Astrocyte (in vitro differentiated cells and primary cell): ENCODE measurements at regions not wholly inside any gene's neighbourhood (a gene's known extent, or its start where the extent isn't known, plus 50 kb on each side); places are given as distances from the start of the nearest gene placed in this dataset.

ENCODE experiments used
- DNase-seq: peaks from one replicate; pipeline ENCODE4 v3.0.0-alpha.2; 2010; ENCODE audit warnings: low read depth
- FAIRE-seq: peaks from 2 replicates; lab custom pipeline; 2011; peaks lifted over from hg19 to GRCh38; lab: Jason Lieb, UNC
- H2AFZ ChIP-seq: 2 replicates; pipeline ENCODE4 v1.6.0; 2012; ENCODE audit warnings: low read depth, low read length, inconsistent platforms
- H3K27ac ChIP-seq: 2 replicates; pipeline ENCODE4 v1.5.1; 2011; ENCODE audit warnings: low read depth, low read length, inconsistent platforms
- H3K27me3 ChIP-seq: 2 replicates; pipeline ENCODE4 v1.6.0; 2011; ENCODE audit warnings: low read length, inconsistent platforms; ENCODE audit not compliant: insufficient read depth
- H3K36me3 ChIP-seq: 2 replicates; pipeline ENCODE4 v1.5.1; 2011; ENCODE audit warnings: low read length, inconsistent platforms; ENCODE audit not compliant: insufficient read depth
- H3K4me1 ChIP-seq: 2 replicates; pipeline ENCODE4 v1.5.1; 2011; ENCODE audit warnings: low read length, inconsistent platforms; ENCODE audit not compliant: insufficient read depth
- H3K4me2 ChIP-seq: 2 replicates; pipeline ENCODE4 v1.6.0; 2012; ENCODE audit warnings: low read length, inconsistent platforms
- H3K4me3 ChIP-seq: 2 replicates; pipeline ENCODE4 v1.5.1; 2011; ENCODE audit warnings: low read depth, mild to moderate bottlenecking, low read length, inconsistent platforms; ENCODE audit not compliant: insufficient read depth
- H3K79me2 ChIP-seq: 2 replicates; pipeline ENCODE4 v1.6.0; 2012; ENCODE audit warnings: mild to moderate bottlenecking, low read length, inconsistent platforms; ENCODE audit not compliant: insufficient read depth
- H3K9ac ChIP-seq: 2 replicates; pipeline ENCODE4 v1.6.0; 2012; ENCODE audit warnings: mild to moderate bottlenecking, low read length, inconsistent platforms
- H3K9me3 ChIP-seq: 2 replicates; pipeline ENCODE4 v1.5.1; 2012; ENCODE audit warnings: low read depth, mild to moderate bottlenecking, low read length, inconsistent platforms; ENCODE audit not compliant: insufficient read depth
- H4K20me1 ChIP-seq: 2 replicates; pipeline ENCODE4 v1.6.0; 2012; ENCODE audit warnings: low read length, inconsistent platforms; ENCODE audit not compliant: insufficient read depth
- H3K27ac Mint-ChIP-seq: one replicate; pipeline ENCODE4 v1.8.0; 2021; ENCODE audit warnings: mild to moderate bottlenecking, mixed read lengths; ENCODE audit not compliant: unreplicated experiment
- H3K27me3 Mint-ChIP-seq: one replicate; pipeline ENCODE4 v1.8.0; 2021; ENCODE audit warnings: low read depth, mixed read lengths; ENCODE audit not compliant: unreplicated experiment
- H3K36me3 Mint-ChIP-seq: one replicate; pipeline ENCODE4 v1.8.0; 2021; ENCODE audit warnings: low read depth, mixed read lengths; ENCODE audit not compliant: unreplicated experiment
- H3K4me1 Mint-ChIP-seq: one replicate; pipeline ENCODE4 v1.8.0; 2021; ENCODE audit warnings: low read depth, mixed read lengths; ENCODE audit not compliant: unreplicated experiment
- H3K4me3 Mint-ChIP-seq: one replicate; pipeline ENCODE4 v1.8.0; 2021; ENCODE audit warnings: mild to moderate bottlenecking, moderate library complexity, mixed read lengths; ENCODE audit not compliant: unreplicated experiment
- H3K9me3 Mint-ChIP-seq: one replicate; pipeline ENCODE4 v1.8.0; 2021; ENCODE audit warnings: mild to moderate bottlenecking, mixed read lengths; ENCODE audit not compliant: unreplicated experiment
- CTCF ChIP-seq: IDR thresholded peaks from 2 replicates; pipeline ENCODE4 v1.5.1; 2011; ENCODE audit warnings: low read depth, mild to moderate bottlenecking, inconsistent platforms, low read length, moderate library complexity; ENCODE audit not compliant: insufficient read depth
- EZH2 ChIP-seq: IDR thresholded peaks from 2 replicates; pipeline ENCODE4 v1.6.1; 2012; ENCODE audit warnings: mild to moderate bottlenecking, low read length, inconsistent platforms; ENCODE audit not compliant: insufficient read depth

- H3K4me1 Mint-ChIP-seq, result no peaks in the 10 kb centered on the region
- no peak for FAIRE-seq
- no peaks in the 10 kb centered on the region for H3K36me3 ChIP-seq
- no peak for DNase-seq
- no peak overlapping the region for H3K4me3 Mint-ChIP-seq
- no peak overlapping the region for H3K9ac ChIP-seq
- H3K4me1 ChIP-seq, result no peaks in the 10 kb centered on the region
- no peaks in the 10 kb centered on the region for H3K27me3 Mint-ChIP-seq
- H3K4me2 ChIP-seq, result no peak overlapping the region
- H3K79me2 ChIP-seq, result no peaks in the 10 kb centered on the region
- no peaks in the 10 kb centered on the region for H3K9me3 ChIP-seq
- no peak overlapping the region for H3K27ac Mint-ChIP-seq
- H4K20me1 ChIP-seq, result no peaks in the 10 kb centered on the region
- TF ChIP-seq EZH2, result no peak
- H2AFZ ChIP-seq, result no peak overlapping the region
- H3K36me3 Mint-ChIP-seq, result no peaks in the 10 kb centered on the region
- H3K27me3 ChIP-seq, result no peaks in the 10 kb centered on the region
- H3K9me3 Mint-ChIP-seq, result no peaks in the 10 kb centered on the region
- no peak overlapping the region for H3K4me3 ChIP-seq
- H3K27ac ChIP-seq, result no peak overlapping the region
These were observed 149.5 kb downstream of the BMP2 start for GRCh38 chr20:6916938-6917337.

- DNase-seq, result no peak
- H3K4me3 ChIP-seq, result no peak overlapping the region
- H3K4me3 Mint-ChIP-seq, result no peak overlapping the region
- H3K9me3 ChIP-seq, result no peaks in the 10 kb centered on the region
- H3K9me3 Mint-ChIP-seq, result no peaks in the 10 kb centered on the region
- H3K27ac Mint-ChIP-seq, result no peak overlapping the region
- no peak overlapping the region for H3K9ac ChIP-seq
- no peak overlapping the region for H2AFZ ChIP-seq
- no peaks in the 10 kb centered on the region for H3K4me1 Mint-ChIP-seq
- H3K27me3 ChIP-seq, result no peaks in the 10 kb centered on the region
- H3K4me2 ChIP-seq, result no peak overlapping the region
- H3K27me3 Mint-ChIP-seq, result no peaks in the 10 kb centered on the region
- no peaks in the 10 kb centered on the region for H3K36me3 ChIP-seq
- H3K27ac ChIP-seq, result no peak overlapping the region
- TF ChIP-seq EZH2 (no peak), CTCF (no peak)
- no peaks in the 10 kb centered on the region for H3K4me1 ChIP-seq
- H3K79me2 ChIP-seq, result no peaks in the 10 kb centered on the region
- H3K36me3 Mint-ChIP-seq, result no peaks in the 10 kb centered on the region
- no peaks in the 10 kb centered on the region for H4K20me1 ChIP-seq
- no peak for FAIRE-seq
These were observed 152.4 kb downstream of the BMP2 start for GRCh38 chr20:6919792-6920468.

- no peak for FAIRE-seq
- no peak overlapping the region for H3K4me2 ChIP-seq
- no peak overlapping the region for H3K4me3 Mint-ChIP-seq
- H3K79me2 ChIP-seq, result no peaks in the 10 kb centered on the region
- H3K9me3 ChIP-seq, result no peaks in the 10 kb centered on the region
- H3K36me3 ChIP-seq, result no peaks in the 10 kb centered on the region
- no peaks in the 10 kb centered on the region for H3K27me3 Mint-ChIP-seq
- H3K27me3 ChIP-seq, result no peaks in the 10 kb centered on the region
- H4K20me1 ChIP-seq, result no peaks in the 10 kb centered on the region
- TF ChIP-seq EZH2, result no peak
- TF ChIP-seq CTCF, result no peak
- H3K27ac ChIP-seq, result no peak overlapping the region
- H3K4me1 Mint-ChIP-seq, result no peaks in the 10 kb centered on the region
- no peak overlapping the region for H3K9ac ChIP-seq
- no peaks in the 10 kb centered on the region for H3K9me3 Mint-ChIP-seq
- no peak overlapping the region for H3K4me3 ChIP-seq
- no peaks in the 10 kb centered on the region for H3K36me3 Mint-ChIP-seq
- no peak for DNase-seq
- no peak overlapping the region for H2AFZ ChIP-seq
- H3K4me1 ChIP-seq, result no peaks in the 10 kb centered on the region
- no peak overlapping the region for H3K27ac Mint-ChIP-seq
These were observed 153.6 kb downstream of the BMP2 start for GRCh38 chr20:6920991-6921613.
